Smooth muscle cell (in vitro differentiated cells): ENCODE measurements at regions not wholly inside any gene's neighbourhood (a gene's known extent, or its start where the extent isn't known, plus 50 kb on each side); places are given as distances from the start of the nearest gene placed in this dataset.

Experiments
- DNase-seq: peaks from one replicate; lab custom pipeline; 2025; ENCODE audit not compliant: unreplicated experiment; lab: John Stamatoyannopoulos, UW
- H2AFZ ChIP-seq: fragments of 200-600 bp; sonication (generic); 2 replicates; pipeline ENCODE4 v1.6.0; 2016; ENCODE audit warnings: antibody characterized with exemption, low read depth, mild to moderate bottlenecking
- H3F3A ChIP-seq: fragments of 200-600 bp; sonication (generic); 2 replicates; pipeline ENCODE4 v1.6.0; 2017; ENCODE audit warnings: antibody characterized with exemption, low read depth
- H3K27ac ChIP-seq: fragments of 200-600 bp; sonication (generic); 2 replicates; pipeline ENCODE4 v1.5.1; 2016; ENCODE audit warnings: low read depth, mild to moderate bottlenecking
- H3K27me3 ChIP-seq: fragments of 200-600 bp; sonication (generic); 2 replicates; pipeline ENCODE4 v1.6.1; 2016; ENCODE audit warnings: low read depth, mild to moderate bottlenecking
- H3K36me3 ChIP-seq: fragments of 200-600 bp; sonication (generic); 2 replicates; pipeline ENCODE4 v1.5.1; 2016; ENCODE audit warnings: low read depth
- H3K4me1 ChIP-seq: fragments of 200-600 bp; sonication (generic); 2 replicates; pipeline ENCODE4 v1.5.1; 2016; ENCODE audit warnings: low read depth
- H3K4me2 ChIP-seq: fragments of 200-600 bp; sonication (generic); 2 replicates; pipeline ENCODE4 v1.6.0; 2016; ENCODE audit warnings: mild to moderate bottlenecking
- H3K4me3 ChIP-seq: fragments of 200-600 bp; sonication (generic); 2 replicates; pipeline ENCODE4 v1.5.1; 2016; ENCODE audit warnings: mild to moderate bottlenecking
- H3K79me2 ChIP-seq: fragments of 200-600 bp; sonication (generic); 2 replicates; pipeline ENCODE4 v1.6.0; 2016; ENCODE audit warnings: low read depth, mild to moderate bottlenecking
- H3K9ac ChIP-seq: fragments of 200-600 bp; sonication (generic); 2 replicates; pipeline ENCODE4 v1.6.0; 2016; ENCODE audit warnings: low read depth
- H3K9me3 ChIP-seq: fragments of 200-600 bp; sonication (generic); replicated peaks from 2 replicates; pipeline ENCODE4 v1.5.1; 2016; ENCODE audit warnings: low read depth
- H4K20me1 ChIP-seq: fragments of 200-600 bp; sonication (generic); 2 replicates; pipeline ENCODE4 v1.6.0; 2016; ENCODE audit warnings: low read depth
- WGBS: methylation state at CpG from one replicate; pipeline ENCODE4 v1.1.7; 2016; ENCODE audit warnings: low lambda C conversion rate; 5-methylcytosine and 5-hydroxymethylcytosine counted together
- TF ChIP-seq, protein P1 (sequence below): fragments of 200-600 bp; sonication (generic); IDR thresholded peaks from 2 replicates; pipeline ENCODE4 v1.5.1; 2017; ENCODE audit warnings: borderline replicate concordance, mild to moderate bottlenecking, antibody characterized with exemption; ENCODE audit not compliant: insufficient read depth, poor library complexity, severe bottlenecking

DNA sequence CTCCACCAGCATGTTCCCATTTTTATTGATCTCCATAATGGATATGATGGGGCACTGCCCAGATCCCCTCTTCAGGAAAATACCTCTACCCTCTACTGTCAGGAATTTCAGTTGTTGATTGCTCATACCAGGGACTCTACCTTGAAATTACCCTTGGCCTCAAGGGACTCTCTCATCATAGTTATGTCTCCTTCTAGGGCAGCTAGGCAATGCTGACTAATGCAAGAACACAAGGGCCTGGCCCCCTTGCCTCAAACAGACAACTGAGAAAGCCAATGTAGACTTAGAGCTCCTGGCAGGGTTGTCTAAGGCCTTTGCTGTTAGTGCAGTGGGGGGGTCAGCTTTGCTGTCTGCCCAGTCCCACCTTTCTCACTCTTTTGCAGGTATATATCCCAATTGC lies 493.1 kb downstream of the BTBD3 start:
- Histone ChIP-seq H3K36me3 (peaks cover 9% of the 10 kb centered on the region), H3K4me1 (no peaks in the 10 kb centered on the region), H3K9ac (no peak overlapping the region), H3K4me2 (no peak overlapping the region), H3K9me3 (peaks cover 17% of the 10 kb centered on the region), H3K79me2 (no peaks in the 10 kb centered on the region), H3K27me3 (no peaks in the 10 kb centered on the region), H3K4me3 (no peak overlapping the region), H2AFZ (no peak overlapping the region), H3F3A (peaks cover 17% of the 10 kb centered on the region), H4K20me1 (no peaks in the 10 kb centered on the region), H3K27ac (peak overlapping the region; percentile 16)
- TF ChIP-seq, protein P1, sequence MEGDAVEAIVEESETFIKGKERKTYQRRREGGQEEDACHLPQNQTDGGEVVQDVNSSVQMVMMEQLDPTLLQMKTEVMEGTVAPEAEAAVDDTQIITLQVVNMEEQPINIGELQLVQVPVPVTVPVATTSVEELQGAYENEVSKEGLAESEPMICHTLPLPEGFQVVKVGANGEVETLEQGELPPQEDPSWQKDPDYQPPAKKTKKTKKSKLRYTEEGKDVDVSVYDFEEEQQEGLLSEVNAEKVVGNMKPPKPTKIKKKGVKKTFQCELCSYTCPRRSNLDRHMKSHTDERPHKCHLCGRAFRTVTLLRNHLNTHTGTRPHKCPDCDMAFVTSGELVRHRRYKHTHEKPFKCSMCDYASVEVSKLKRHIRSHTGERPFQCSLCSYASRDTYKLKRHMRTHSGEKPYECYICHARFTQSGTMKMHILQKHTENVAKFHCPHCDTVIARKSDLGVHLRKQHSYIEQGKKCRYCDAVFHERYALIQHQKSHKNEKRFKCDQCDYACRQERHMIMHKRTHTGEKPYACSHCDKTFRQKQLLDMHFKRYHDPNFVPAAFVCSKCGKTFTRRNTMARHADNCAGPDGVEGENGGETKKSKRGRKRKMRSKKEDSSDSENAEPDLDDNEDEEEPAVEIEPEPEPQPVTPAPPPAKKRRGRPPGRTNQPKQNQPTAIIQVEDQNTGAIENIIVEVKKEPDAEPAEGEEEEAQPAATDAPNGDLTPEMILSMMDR: no peak
- no peak for DNase-seq

DNA sequence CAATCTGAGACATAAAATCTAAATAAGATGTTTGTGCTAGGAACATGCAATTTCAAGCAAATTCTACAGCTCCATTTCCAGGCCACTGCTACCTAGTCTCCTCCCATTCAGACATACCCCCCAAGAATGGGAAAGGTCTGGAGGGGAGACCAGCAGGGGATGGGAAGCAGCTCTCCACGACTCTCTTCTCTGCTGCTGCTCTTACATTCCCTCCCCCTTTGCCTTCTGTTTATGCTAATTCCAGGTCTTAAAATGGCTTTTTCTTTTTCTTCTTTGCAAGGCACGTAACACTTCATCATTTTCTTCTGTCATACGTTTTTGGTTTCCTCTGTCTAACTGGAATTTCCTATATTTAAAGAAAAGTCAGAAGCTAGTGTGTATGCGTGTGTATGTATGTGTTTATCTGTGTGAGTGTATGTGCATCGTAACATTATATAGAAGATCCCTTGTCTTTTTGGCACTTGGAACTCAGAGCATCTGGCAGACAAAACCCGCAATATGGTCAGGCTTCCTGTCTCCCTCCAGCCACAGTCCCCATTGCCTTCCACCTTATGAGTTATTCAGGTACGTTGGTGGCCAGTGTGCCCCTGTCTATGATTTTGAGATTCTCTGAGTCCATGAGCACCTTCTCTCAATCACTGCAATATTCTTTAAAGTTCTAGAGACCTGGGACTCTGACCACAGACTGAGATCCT lies 493.7 kb downstream of the BTBD3 start:
- TF ChIP-seq, protein P1: no peak
- H2AFZ ChIP-seq: no peak overlapping the region
- no peak overlapping the region for H3K27ac ChIP-seq
- 67% methylated on average over 7 of the region's 7 CpGs for WGBS
- H3K9me3 ChIP-seq: peaks cover 17% of the 10 kb centered on the region
- H3K36me3 ChIP-seq: peaks cover 9% of the 10 kb centered on the region
- H3K4me2 ChIP-seq: no peak overlapping the region
- no peaks in the 10 kb centered on the region for H3K4me1 ChIP-seq
- no peak overlapping the region for H3K9ac ChIP-seq
- no peaks in the 10 kb centered on the region for H3K27me3 ChIP-seq
- no peak overlapping the region for H3K4me3 ChIP-seq
- H3K79me2 ChIP-seq: no peaks in the 10 kb centered on the region
- DNase-seq: no peak
- H3F3A ChIP-seq: peaks cover 23% of the 10 kb centered on the region
- H4K20me1 ChIP-seq: no peaks in the 10 kb centered on the region

DNA sequence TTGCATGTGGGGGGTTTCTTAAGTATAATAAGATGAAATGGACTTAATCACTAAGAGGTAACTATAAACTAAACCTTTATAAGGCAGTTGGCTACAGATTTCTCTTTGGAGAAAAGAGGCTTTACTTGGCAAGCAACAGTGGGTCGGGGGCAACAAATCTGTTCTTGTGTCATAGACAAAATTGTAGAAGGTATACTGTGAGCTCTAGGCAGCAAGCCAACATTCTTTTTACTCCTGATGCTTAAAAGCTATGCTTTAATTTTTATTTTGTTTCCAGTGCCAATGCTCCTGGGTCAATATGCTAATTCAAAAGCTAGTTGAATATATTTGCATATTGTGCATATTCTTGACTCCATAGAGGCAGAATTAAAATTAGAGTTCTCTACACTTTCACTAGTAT lies 495.4 kb downstream of the BTBD3 start:
- Histone ChIP-seq H3F3A (peaks cover 25% of the 10 kb centered on the region), H2AFZ (no peak overlapping the region), H3K36me3 (no peaks in the 10 kb centered on the region), H3K4me2 (no peak overlapping the region), H3K9me3 (peaks cover 4% of the 10 kb centered on the region), H3K27me3 (no peaks in the 10 kb centered on the region), H3K79me2 (no peaks in the 10 kb centered on the region), H3K4me3 (no peak overlapping the region), H4K20me1 (no peaks in the 10 kb centered on the region), H3K4me1 (no peaks in the 10 kb centered on the region), H3K9ac (no peak overlapping the region), H3K27ac (no peak overlapping the region)
- DNase-seq: no peak
- WGBS: 79% methylated on average over 1 of the region's 1 CpG
- TF ChIP-seq, protein P1: no peak
